HepG2 (cell line): ENCODE measurements at regions not wholly inside any gene's neighbourhood (a gene's known extent, or its start where the extent isn't known, plus 50 kb on each side); places are given as distances from the start of the nearest gene placed in this dataset.
A peak's percentile ranks its signal among the peaks of the same experiment; 100 is the strongest.

Experiments
- CEBPB ChIP-seq: IDR thresholded peaks from 2 replicates; pipeline ENCODE4 v1.6.1; 2011; ENCODE audit warnings: low read depth, low read length, improper control_type of control experiment, borderline replicate concordance
- FLYWCH1 ChIP-seq: sonication (generic); formaldehyde crosslinking; IDR thresholded peaks from 2 replicates; pipeline ENCODE4 v1.8.1; 2023; ENCODE audit warnings: mild to moderate bottlenecking, missing genetic modification reagents
- LBX2 ChIP-seq: sonication (generic); formaldehyde crosslinking; IDR thresholded peaks from 2 replicates; pipeline ENCODE4 v1.5.0; 2020; ENCODE audit warnings: missing genetic modification reagents, mild to moderate bottlenecking, borderline replicate concordance
- MTF1 ChIP-seq: sonication (generic); formaldehyde crosslinking; IDR thresholded peaks from 2 replicates; pipeline ENCODE4 v1.5.0; 2020; ENCODE audit warnings: missing genetic modification reagents
- NCOA1 ChIP-seq: sonication (generic); formaldehyde crosslinking; IDR thresholded peaks from 2 replicates; pipeline ENCODE4 v1.9.0; 2021; ENCODE audit warnings: missing genetic modification reagents
- NCOA2 ChIP-seq: sonication (generic); formaldehyde crosslinking; IDR thresholded peaks from 2 replicates; pipeline ENCODE4 v1.8.0; 2022; ENCODE audit warnings: inconsistent platforms
- RBM22 ChIP-seq: fragments of 200-400 bp; formaldehyde crosslinking; optimal IDR thresholded peaks from 2 replicates; pipeline ENCODE3; 2017; ENCODE audit warnings: mild to moderate bottlenecking, low read length, moderate library complexity
- SYNCRIP ChIP-seq: fragments of 200-400 bp; formaldehyde crosslinking; IDR thresholded peaks from 2 replicates; pipeline ENCODE4 v1.6.1; 2018; ENCODE audit warnings: mild to moderate bottlenecking, low read depth, low read length; ENCODE audit not compliant: insufficient read depth
- TAF15 ChIP-seq: fragments of 200-400 bp; formaldehyde crosslinking; IDR thresholded peaks from one replicate; pipeline ENCODE4 v1.6.1; 2018; ENCODE audit warnings: mild to moderate bottlenecking, low read depth, low read length; ENCODE audit not compliant: poor library complexity, severe bottlenecking
- TRIM24 ChIP-seq: sonication (generic); formaldehyde crosslinking; IDR thresholded peaks from 2 replicates; pipeline ENCODE4 v1.8.0; 2022; ENCODE audit warnings: mild to moderate bottlenecking, missing genetic modification reagents
- ZNF318 ChIP-seq: sonication (generic); formaldehyde crosslinking; IDR thresholded peaks from 2 replicates; pipeline ENCODE4 v1.4.0; 2020; ENCODE audit warnings: mild to moderate bottlenecking, missing genetic modification reagents
- ZNF646 ChIP-seq: sonication (generic); formaldehyde crosslinking; IDR thresholded peaks from 2 replicates; pipeline ENCODE4 v1.9.0; 2021; ENCODE audit warnings: mild to moderate bottlenecking, missing genetic modification reagents
- ZSCAN5A ChIP-seq: sonication (generic); formaldehyde crosslinking; IDR thresholded peaks from 2 replicates; pipeline ENCODE4 v1.8.0; 2022; ENCODE audit warnings: mild to moderate bottlenecking, missing genetic modification reagents, borderline replicate concordance

GRCh38 chr5:42874621-42875198 lies 63.0 kb upstream of the SELENOP start (continued):
- no peak for TF ChIP-seq LBX2 (CRISPR knock-in tag)
- no peak; the same call in 1 of the 2 replicates for TF ChIP-seq NCOA1 (CRISPR knock-in tag)
- no peak for TF ChIP-seq ZNF646
- TF ChIP-seq TAF15, result no peak
- TF ChIP-seq SYNCRIP, result no peak
- no peak for TF ChIP-seq RBM22
- TF ChIP-seq NCOA2, result peak; percentile 95
- TF ChIP-seq TRIM24, result no peak
- TF ChIP-seq ZNF318 (CRISPR knock-in tag), result no peak
- no peak for TF ChIP-seq ZSCAN5A
- peak; percentile 86 for TF ChIP-seq CEBPB
- no peak for TF ChIP-seq FLYWCH1
- TF ChIP-seq MTF1 (CRISPR knock-in tag), result no peak
